ENCODE measurements at regions not wholly inside any gene's neighbourhood (a gene's known extent, or its start where the extent isn't known, plus 50 kb on each side); places are given as distances from the start of the nearest gene placed in this dataset.

- TF ChIP-seq CTCF (conservative IDR thresholded peaks at IDR 0.05) (no peak), EZH2 (IDR thresholded peaks at IDR 0.05; ENCODE audit: low read depth) (no peak)
These were observed 177.4 kb upstream of the NPVF start for GRCh38 chr7:25405736-25406135.
